Fibroblast of the aortic adventitia (primary cell): ENCODE measurements at regions not wholly inside any gene's neighbourhood (a gene's known extent, or its start where the extent isn't known, plus 50 kb on each side); places are given as distances from the start of the nearest gene placed in this dataset.

Experiments used
- DNase-seq: peaks from one replicate; pipeline ENCODE4 v3.0.0-alpha.2; 2010; ENCODE audit warnings: low read depth
- H3K4me3 ChIP-seq: 2 replicates; pipeline ENCODE4 v1.5.1; 2011; ENCODE audit warnings: low read depth, mild to moderate bottlenecking, control low read depth, low read length, moderate library complexity
- TF ChIP-seq, protein P1 (sequence below): IDR thresholded peaks from 2 replicates; pipeline ENCODE4 v1.5.1; 2011; ENCODE audit warnings: mild to moderate bottlenecking, low read length, control low read depth, inconsistent platforms; ENCODE audit not compliant: insufficient read depth

DNA sequence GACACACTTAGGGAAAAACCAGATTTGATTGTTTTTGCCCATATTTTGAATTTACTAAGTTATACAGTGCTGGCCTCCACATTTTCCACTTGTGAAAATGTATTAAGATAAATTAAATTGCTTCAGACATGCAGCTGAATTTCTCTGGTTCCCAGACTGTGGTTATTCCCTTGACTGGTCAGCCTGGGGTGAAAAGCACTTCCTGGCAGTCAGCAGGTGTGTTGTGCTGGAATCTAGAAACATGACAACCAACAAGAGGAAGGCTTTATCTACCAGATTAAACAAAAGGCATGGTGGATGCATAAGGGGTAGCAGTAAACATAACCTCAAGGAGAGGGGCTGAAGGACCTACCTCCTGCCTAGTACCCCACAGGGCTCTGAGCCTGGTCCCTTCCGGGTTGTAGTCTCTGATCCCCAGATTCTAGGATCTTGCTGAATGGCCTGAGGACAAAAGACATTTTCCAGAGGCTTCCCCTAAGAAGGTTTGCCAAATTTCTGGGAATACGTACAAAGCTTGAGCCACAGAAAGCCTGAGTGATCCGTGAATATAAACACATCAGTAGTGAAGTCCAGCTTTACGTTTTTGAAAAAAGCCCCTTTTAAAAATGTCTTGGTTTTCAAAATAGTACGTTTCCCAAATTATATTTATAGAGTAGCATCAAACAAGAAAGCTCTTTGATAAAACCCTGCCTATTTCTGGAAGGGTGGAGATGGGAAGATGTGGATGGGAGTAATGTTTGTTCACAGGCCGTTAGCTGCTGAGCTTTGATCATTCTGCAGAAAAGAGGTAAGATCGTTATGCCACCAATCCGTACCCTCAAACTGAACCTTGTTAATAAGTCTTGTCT lies 133.4 kb downstream of the LACC1 start:
- no peak for DNase-seq
- H3K4me3 ChIP-seq: no peak overlapping the region
- TF ChIP-seq, protein P1, sequence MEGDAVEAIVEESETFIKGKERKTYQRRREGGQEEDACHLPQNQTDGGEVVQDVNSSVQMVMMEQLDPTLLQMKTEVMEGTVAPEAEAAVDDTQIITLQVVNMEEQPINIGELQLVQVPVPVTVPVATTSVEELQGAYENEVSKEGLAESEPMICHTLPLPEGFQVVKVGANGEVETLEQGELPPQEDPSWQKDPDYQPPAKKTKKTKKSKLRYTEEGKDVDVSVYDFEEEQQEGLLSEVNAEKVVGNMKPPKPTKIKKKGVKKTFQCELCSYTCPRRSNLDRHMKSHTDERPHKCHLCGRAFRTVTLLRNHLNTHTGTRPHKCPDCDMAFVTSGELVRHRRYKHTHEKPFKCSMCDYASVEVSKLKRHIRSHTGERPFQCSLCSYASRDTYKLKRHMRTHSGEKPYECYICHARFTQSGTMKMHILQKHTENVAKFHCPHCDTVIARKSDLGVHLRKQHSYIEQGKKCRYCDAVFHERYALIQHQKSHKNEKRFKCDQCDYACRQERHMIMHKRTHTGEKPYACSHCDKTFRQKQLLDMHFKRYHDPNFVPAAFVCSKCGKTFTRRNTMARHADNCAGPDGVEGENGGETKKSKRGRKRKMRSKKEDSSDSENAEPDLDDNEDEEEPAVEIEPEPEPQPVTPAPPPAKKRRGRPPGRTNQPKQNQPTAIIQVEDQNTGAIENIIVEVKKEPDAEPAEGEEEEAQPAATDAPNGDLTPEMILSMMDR: no peak

DNA sequence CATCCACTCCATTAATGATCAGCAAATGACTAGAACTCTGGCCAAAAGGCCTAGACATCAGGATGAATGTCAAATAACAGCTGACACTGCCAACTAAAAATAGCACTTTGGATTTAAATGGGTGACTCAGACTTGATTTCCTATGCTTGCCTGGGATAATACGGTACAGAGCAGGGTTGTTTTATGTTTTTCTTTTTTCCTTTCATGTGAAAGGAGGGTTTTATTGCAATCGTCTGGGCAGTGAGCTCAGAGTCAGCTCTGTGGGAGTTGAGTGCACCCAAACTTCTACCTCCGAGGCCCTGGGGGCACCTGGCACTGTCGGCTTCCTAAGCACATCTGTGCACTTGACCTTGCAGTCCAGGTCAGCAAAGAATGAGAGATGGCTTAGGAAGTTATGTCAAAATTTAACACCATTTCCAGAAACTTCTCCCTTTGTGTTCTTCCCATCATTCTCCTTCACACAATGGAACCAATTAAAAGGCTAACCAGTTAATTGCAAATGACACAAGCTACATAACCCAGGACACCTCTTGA lies 134.1 kb downstream of the LACC1 start:
- DNase-seq: peak; percentile 62
- TF ChIP-seq, protein P1: no peak
- no peak overlapping the region for H3K4me3 ChIP-seq

DNA sequence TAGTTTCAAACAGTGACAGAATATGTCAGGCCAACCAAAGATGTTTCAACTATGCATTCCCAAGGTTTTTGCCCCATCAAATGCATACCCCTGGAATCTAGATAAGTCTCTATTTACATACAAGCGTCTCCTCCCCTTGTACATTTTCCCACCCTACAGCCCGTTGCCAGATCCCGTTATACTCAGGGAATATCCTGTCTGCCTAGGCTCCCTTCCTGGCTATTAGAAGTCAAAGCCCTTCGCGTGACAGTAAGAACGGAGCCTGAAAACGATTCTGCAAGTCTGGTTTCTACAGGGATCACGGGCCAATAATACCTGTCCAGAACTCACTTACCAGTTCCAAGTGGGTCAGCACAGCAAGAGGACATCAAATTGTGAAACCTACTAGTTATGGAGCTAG lies 134.8 kb downstream of the LACC1 start:
- no peak for DNase-seq
- H3K4me3 ChIP-seq: no peak overlapping the region
- TF ChIP-seq, protein P1: no peak

DNA sequence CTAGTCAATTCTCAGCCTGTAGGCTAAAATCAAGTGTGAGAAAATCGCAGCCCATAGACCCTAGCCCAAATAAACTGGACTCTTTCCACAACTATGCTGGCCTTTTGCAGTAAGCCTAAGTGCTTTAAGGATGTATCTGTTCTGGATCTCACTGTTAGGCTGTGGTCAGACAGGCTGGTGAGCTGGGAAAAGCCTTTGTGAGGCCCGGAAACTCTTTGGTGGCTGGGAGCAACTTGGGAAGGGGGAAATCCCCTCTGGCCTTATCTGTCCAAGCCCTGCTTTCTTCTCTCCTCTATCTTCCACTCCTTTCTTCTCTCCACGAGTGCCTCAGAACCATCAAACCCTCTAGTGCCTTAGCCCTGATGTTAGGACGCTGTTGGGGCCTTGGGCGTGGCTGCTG lies 135.4 kb downstream of the LACC1 start:
- DNase-seq: no peak
- TF ChIP-seq, protein P1: no peak
- H3K4me3 ChIP-seq: no peak overlapping the region

DNA sequence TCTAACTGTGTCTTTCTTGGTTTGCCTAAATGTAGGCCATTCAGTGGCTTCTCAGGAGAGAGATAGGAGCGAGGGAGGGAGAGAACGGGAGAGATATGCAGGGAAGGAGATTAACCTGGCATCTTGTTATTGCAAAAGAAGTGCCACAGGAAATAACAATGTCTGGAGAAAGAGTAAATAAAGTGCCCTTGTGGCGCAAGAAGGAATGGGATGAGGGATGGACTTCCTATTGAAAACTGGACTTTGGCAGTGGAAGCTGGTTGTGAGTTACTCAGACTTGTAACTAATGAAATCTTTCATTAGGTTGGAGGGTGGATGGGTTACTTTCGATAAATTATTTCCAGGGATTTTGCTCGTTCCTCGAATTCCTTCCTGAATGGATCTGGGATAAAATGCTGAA lies 136.1 kb downstream of the LACC1 start:
- TF ChIP-seq, protein P1: no peak
- DNase-seq: no peak
- H3K4me3 ChIP-seq: no peak overlapping the region

DNA sequence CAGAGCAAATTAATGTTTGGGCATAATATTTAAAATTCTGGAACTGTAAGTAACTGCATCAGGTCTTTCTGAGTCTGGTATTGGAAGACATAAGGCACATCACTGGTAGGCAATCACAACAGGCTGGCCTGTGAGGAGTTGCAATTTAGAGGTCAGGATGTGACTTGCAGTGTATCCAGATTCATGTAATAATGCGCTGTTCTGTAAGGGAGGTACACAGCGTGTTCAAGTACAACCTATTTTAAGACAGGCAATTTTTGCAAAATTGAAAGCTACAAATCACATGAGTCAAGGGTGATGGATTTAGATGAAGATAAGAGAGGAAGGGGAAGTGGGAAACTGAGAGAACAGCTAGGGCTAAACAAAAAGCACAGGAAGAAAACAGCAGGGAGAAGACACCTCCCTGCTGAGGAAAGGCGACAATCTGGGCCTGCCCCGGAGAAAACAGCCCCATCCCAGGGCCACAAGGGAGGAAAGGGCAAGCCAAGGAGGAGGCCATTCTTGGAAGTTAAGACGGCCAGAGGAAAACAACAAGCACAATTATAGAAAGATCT lies 138.1 kb downstream of the LACC1 start:
- DNase-seq: no peak

More for the DNA sequence above, 138.1 kb downstream of the LACC1 start:
- H3K4me3 ChIP-seq: no peak overlapping the region
- TF ChIP-seq, protein P1: no peak
